DND-41 (cell line): ENCODE measurements at regions not wholly inside any gene's neighbourhood (a gene's known extent, or its start where the extent isn't known, plus 50 kb on each side); places are given as distances from the start of the nearest gene placed in this dataset.

Source experiments
- ATAC-seq: fragments of 200-7000 bp; cut with Tn5 transposase; 3 replicates; pipeline ENCODE4 v1.9.1; 2021; ENCODE audit warnings: low read depth; ENCODE audit not compliant: insufficient read depth
- DNase-seq: peaks from one replicate; pipeline ENCODE4 v3.0.0-alpha.2; 2020
- H2AFZ ChIP-seq: 2 replicates; pipeline ENCODE4 v1.6.0; 2012; ENCODE audit warnings: low read depth, low read length
- H3K27ac ChIP-seq: 2 replicates; pipeline ENCODE4 v1.5.1; 2012; ENCODE audit warnings: low read length, inconsistent platforms
- H3K27me3 ChIP-seq: fragments of 200-600 bp; sonication (generic); 2 replicates; pipeline ENCODE4 v1.6.0; 2012; ENCODE audit warnings: low read length, mild to moderate bottlenecking, inconsistent platforms; ENCODE audit not compliant: insufficient read depth, poor library complexity
- H3K36me3 ChIP-seq: 2 replicates; pipeline ENCODE4 v1.5.1; 2012; ENCODE audit warnings: low read length, inconsistent platforms; ENCODE audit not compliant: insufficient read depth
- H3K4me1 ChIP-seq: 2 replicates; pipeline ENCODE4 v1.5.1; 2012; ENCODE audit warnings: mild to moderate bottlenecking, low read length; ENCODE audit not compliant: insufficient read depth
- H3K4me2 ChIP-seq: 2 replicates; pipeline ENCODE4 v1.6.0; 2012; ENCODE audit warnings: mild to moderate bottlenecking, moderate library complexity, low read length, inconsistent platforms; ENCODE audit not compliant: insufficient read depth
- H3K4me3 ChIP-seq, 2 experiments: fragments of 200-600 bp in 1 of 2; shearing (Covaris generic) in 1 of 2; 2 replicates each; pipeline ENCODE4 v1.5.1; 2012 to 2016; ENCODE audit warnings: inconsistent platforms in 2 of 2, low read length in 2 of 2, mild to moderate bottlenecking in 2 of 2, low read depth in 1 of 2, moderate library complexity in 1 of 2
- H3K79me2 ChIP-seq: 2 replicates; pipeline ENCODE4 v1.6.0; 2012; ENCODE audit warnings: low read length, inconsistent platforms; ENCODE audit not compliant: insufficient read depth
- H3K9ac ChIP-seq: 2 replicates; pipeline ENCODE4 v1.6.0; 2012; ENCODE audit warnings: low read depth, mild to moderate bottlenecking, inconsistent platforms, low read length, moderate library complexity
- H3K9me3 ChIP-seq: 2 replicates; pipeline ENCODE4 v1.5.1; 2012; ENCODE audit warnings: low read length, moderate library complexity, mild to moderate bottlenecking, inconsistent platforms; ENCODE audit not compliant: insufficient read depth, severe bottlenecking
- H4K20me1 ChIP-seq: 2 replicates; pipeline ENCODE4 v1.6.0; 2012; ENCODE audit warnings: low read length; ENCODE audit not compliant: insufficient read depth
- CTCF ChIP-seq: IDR thresholded peaks from 2 replicates; pipeline ENCODE4 v1.5.1; 2012; ENCODE audit warnings: borderline replicate concordance, low read length, moderate library complexity, mild to moderate bottlenecking; ENCODE audit not compliant: poor library complexity, severe bottlenecking; ENCODE audit errors: extremely low read depth
- EZH2 ChIP-seq: IDR thresholded peaks from 3 replicates; pipeline ENCODE4 v1.6.1; 2012; ENCODE audit warnings: borderline replicate concordance, low read depth, mild to moderate bottlenecking, moderate library complexity, low read length, inconsistent platforms; ENCODE audit not compliant: severe bottlenecking

GRCh38 chr16:66001432-66001831 is 365.1 kb upstream of the CDH5 start:
- Histone ChIP-seq H3K9me3 (no peaks in the 10 kb centered on the region), H2AFZ (no peak overlapping the region), H3K4me2 (no peak overlapping the region), H3K36me3 (no peaks in the 10 kb centered on the region), H3K27me3 (peaks cover 5% of the 10 kb centered on the region), H3K79me2 (no peaks in the 10 kb centered on the region), H3K9ac (no peak overlapping the region), H3K4me1 (no peaks in the 10 kb centered on the region), H4K20me1 (no peaks in the 10 kb centered on the region; the same call in 1 of the 2 replicates), H3K27ac (no peak overlapping the region), H3K4me3 (no peak overlapping the region)
- TF ChIP-seq EZH2, result no peak
- TF ChIP-seq CTCF, result no peak
- ATAC-seq, result no peak
- no peak for DNase-seq

- H3K27me3 ChIP-seq, result peaks cover 5% of the 10 kb centered on the region
- ATAC-seq (no peak), DNase-seq (no peak)
- H3K4me2 ChIP-seq, result no peak overlapping the region
- H3K4me3 ChIP-seq, result no peak overlapping the region
- H3K79me2 ChIP-seq, result no peaks in the 10 kb centered on the region
- TF ChIP-seq EZH2 (no peak), CTCF (no peak)
- no peaks in the 10 kb centered on the region for H3K4me1 ChIP-seq
- no peaks in the 10 kb centered on the region for H4K20me1 ChIP-seq
- no peak overlapping the region for H3K9ac ChIP-seq
- no peak overlapping the region for H2AFZ ChIP-seq
- H3K27ac ChIP-seq, result no peak overlapping the region
- H3K36me3 ChIP-seq, result no peaks in the 10 kb centered on the region
- no peaks in the 10 kb centered on the region for H3K9me3 ChIP-seq
Observed at GRCh38 chr16:65998443-65998842, 368.0 kb upstream of the CDH5 start.

GRCh38 chr16:65994291-65994690 is 372.2 kb upstream of the CDH5 start:
- Histone ChIP-seq H3K4me3 (no peak overlapping the region), H3K79me2 (no peaks in the 10 kb centered on the region), H3K4me2 (no peak overlapping the region), H3K9me3 (no peaks in the 10 kb centered on the region), H3K4me1 (no peaks in the 10 kb centered on the region), H3K27me3 (peaks cover 14% of the 10 kb centered on the region), H3K9ac (no peak overlapping the region), H4K20me1 (no peaks in the 10 kb centered on the region), H2AFZ (no peak overlapping the region), H3K36me3 (no peaks in the 10 kb centered on the region), H3K27ac (no peak overlapping the region)
- ATAC-seq (no peak), DNase-seq (no peak)
- no peak for TF ChIP-seq CTCF
- no peak for TF ChIP-seq EZH2

- TF ChIP-seq CTCF (peak; percentile 3), EZH2 (no peak)
- no peak for ATAC-seq
- no peak for DNase-seq
Observed at GRCh38 chr16:65991149-65991701, 375.3 kb upstream of the CDH5 start.

More at GRCh38 chr16:65991149-65991701, 375.3 kb upstream of the CDH5 start:
- Histone ChIP-seq H3K36me3 (no peaks in the 10 kb centered on the region), H3K27me3 (peaks cover 14% of the 10 kb centered on the region), H2AFZ (no peak overlapping the region), H3K79me2 (no peaks in the 10 kb centered on the region), H3K4me2 (no peak overlapping the region), H3K27ac (no peak overlapping the region), H3K4me1 (no peaks in the 10 kb centered on the region), H3K4me3 (no peak overlapping the region), H3K9ac (no peak overlapping the region), H3K9me3 (no peaks in the 10 kb centered on the region), H4K20me1 (no peaks in the 10 kb centered on the region)
